SU-DHL-6 (cell line): ENCODE measurements at regions not wholly inside any gene's neighbourhood (a gene's known extent, or its start where the extent isn't known, plus 50 kb on each side); places are given as distances from the start of the nearest gene placed in this dataset.

Experiments used
- CTCF ChIP-seq: fragments of 200-600 bp; sonication (generic); IDR thresholded peaks from one replicate; pipeline ENCODE4 v1.5.1; 2017; ENCODE audit warnings: antibody characterized with exemption, mild to moderate bottlenecking, low read length, moderate library complexity; ENCODE audit not compliant: insufficient read depth, poor library complexity, severe bottlenecking
- EZH2phosphoT487 ChIP-seq: fragments of 200-600 bp; sonication (generic), shearing (Covaris generic); conservative IDR thresholded peaks from 2 replicates; pipeline ENCODE4 v1.6.1; 2018; ENCODE audit warnings: mild to moderate bottlenecking, antibody characterized with exemption, low read length, moderate library complexity, mixed read lengths

GRCh38 chr18:990197-990596 is 85.5 kb downstream of the ADCYAP1 start:
- TF ChIP-seq CTCF (no peak), EZH2phosphoT487 (no peak)
